Fibroblast of mammary gland (primary cell): ENCODE measurements at regions not wholly inside any gene's neighbourhood (a gene's known extent, or its start where the extent isn't known, plus 50 kb on each side); places are given as distances from the start of the nearest gene placed in this dataset.
A peak's percentile ranks its signal among the peaks of the same experiment; 100 is the strongest.
"Not testable (repeated sequence)": the region's sequence is repeated elsewhere in the genome, so short reads cannot be mapped to it uniquely, and the experiment has no call there.

Experiments used
- DNase-seq: peaks from one replicate; pipeline ENCODE4 v3.0.0-alpha.2; 2010; ENCODE audit warnings: low read depth
- H3K4me3 ChIP-seq: 2 replicates; pipeline ENCODE4 v1.5.1; 2011; ENCODE audit warnings: low read depth, mild to moderate bottlenecking, low read length, moderate library complexity; ENCODE audit not compliant: control insufficient read depth
- TF ChIP-seq, protein P1 (sequence below): conservative IDR thresholded peaks from 2 replicates; pipeline ENCODE4 v1.5.1; 2011; ENCODE audit warnings: low read depth, low read length, inconsistent platforms; ENCODE audit not compliant: control insufficient read depth, insufficient read depth

DNA sequence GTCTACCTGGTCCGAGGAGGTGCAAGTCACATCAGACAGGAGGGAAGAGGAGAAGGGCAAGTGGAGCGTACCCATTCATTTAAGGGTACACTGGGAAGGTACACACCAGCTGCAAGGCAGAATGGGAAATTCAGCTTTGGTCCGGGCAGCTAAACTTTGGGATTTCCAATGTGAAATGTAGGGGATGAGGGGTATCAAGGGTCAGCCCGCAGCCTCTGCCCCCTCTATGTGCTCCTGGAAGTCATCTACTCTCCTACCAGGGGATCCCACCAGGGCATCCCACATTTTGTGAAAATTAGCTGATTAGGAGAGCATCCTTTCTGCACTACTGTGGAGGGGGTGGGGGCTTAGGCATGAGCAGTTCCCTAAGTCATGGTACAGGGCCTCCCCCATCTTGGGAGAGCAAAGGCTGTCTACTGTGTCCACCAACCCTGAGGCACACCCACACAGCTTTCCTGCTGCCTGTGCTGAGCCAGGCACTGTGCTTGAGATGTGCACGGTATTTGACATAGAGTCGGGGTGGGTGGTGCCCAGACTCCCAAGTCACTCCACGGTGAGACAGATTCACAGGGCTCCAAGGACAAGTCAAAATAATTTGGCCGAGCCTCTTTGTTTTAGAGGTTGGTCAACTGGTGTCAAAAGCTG is 189.1 kb upstream of the SULF2 start:
- DNase-seq: no peak
- H3K4me3 ChIP-seq: no peak overlapping the region
- TF ChIP-seq, protein P1, sequence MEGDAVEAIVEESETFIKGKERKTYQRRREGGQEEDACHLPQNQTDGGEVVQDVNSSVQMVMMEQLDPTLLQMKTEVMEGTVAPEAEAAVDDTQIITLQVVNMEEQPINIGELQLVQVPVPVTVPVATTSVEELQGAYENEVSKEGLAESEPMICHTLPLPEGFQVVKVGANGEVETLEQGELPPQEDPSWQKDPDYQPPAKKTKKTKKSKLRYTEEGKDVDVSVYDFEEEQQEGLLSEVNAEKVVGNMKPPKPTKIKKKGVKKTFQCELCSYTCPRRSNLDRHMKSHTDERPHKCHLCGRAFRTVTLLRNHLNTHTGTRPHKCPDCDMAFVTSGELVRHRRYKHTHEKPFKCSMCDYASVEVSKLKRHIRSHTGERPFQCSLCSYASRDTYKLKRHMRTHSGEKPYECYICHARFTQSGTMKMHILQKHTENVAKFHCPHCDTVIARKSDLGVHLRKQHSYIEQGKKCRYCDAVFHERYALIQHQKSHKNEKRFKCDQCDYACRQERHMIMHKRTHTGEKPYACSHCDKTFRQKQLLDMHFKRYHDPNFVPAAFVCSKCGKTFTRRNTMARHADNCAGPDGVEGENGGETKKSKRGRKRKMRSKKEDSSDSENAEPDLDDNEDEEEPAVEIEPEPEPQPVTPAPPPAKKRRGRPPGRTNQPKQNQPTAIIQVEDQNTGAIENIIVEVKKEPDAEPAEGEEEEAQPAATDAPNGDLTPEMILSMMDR: no peak

DNA sequence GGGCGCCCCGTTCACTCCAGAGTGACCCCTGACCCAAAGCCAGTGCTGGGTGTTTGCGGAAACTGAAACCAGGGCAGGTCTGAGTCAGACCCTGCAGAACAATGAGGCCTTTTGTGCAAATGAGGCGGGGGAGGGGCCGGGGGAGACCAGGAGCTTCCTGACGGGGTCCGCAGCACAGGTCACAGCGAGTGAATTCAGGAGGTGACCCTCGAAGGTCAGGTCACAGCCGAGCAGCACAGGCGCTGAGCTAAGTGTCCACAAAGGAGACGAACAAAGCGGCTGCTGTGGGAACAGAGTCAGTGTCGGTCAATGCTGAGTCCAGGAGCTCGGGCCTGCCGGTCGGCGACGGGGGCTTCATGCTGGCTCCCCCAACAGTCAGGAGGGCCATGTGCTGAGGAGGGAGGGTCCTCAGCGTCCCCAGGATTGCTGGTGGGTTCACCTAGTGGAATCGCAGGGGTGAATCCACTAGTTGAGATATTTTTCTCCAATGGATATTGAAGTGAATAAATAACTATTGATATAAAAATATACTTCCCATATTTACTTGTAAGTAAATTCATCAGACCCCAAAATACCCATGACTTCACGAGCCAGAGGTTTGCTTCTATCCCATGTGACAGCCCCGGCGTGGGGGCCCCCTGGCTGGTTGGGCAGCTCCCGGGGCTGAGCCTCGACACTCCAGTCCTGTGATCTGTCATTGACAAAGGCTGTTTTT is 188.4 kb upstream of the SULF2 start:
- TF ChIP-seq, protein P1: no peak
- H3K4me3 ChIP-seq: no peak overlapping the region
- DNase-seq: no peak

GRCh38 chr20:47972916-47973309 is 187.6 kb upstream of the SULF2 start:
- DNase-seq: no peak
- no peak overlapping the region for H3K4me3 ChIP-seq
- TF ChIP-seq, protein P1: no peak

GRCh38 chr20:47972297-47972915 is 187.1 kb upstream of the SULF2 start:
- H3K4me3 ChIP-seq, DNase-seq: not testable (repeated sequence)

DNA sequence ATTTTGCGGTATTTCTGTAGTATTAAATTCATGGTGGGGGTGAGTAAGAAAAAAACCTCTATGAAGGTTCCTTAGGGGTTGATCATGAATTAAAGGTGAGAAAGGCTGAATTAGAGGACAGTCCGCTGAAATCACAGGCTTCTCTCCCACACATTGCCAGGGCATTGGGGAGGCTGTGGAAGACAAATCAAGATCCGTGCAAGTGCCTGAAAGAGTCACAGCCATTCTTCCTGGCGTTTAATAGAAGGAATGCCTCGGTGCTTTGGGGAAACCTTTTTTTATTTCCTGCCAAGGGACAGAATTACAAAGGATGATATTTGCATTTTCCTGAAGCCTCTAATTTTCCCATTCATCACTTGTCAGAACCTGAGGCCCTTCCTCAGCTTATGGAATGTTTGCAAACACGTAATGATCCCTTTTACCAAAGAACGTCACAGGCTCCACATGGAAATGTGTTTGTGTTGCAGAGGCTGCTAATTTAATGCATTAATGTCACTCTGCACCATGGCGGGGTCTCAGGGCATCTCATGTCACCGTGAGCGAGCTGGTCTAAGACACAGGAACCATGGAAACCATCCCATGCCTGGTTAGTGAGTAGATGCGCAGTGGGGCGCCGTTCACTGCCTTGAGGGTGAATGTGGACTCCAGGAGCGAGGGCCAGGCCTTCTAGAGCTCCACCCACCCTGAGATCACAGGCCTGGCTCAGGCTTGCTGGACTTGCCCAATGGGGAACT is 185.9 kb upstream of the SULF2 start:
- TF ChIP-seq, protein P1: no peak
- no peak for DNase-seq
- no peak overlapping the region for H3K4me3 ChIP-seq

- H3K4me3 ChIP-seq: no peak overlapping the region
- TF ChIP-seq, protein P1: no peak
- peak; percentile 35 for DNase-seq
Observed at GRCh38 chr20:47970282-47970903, 185.1 kb upstream of the SULF2 start.

GRCh38 chr20:47969426-47969825 is 184.1 kb upstream of the SULF2 start:
- H3K4me3 ChIP-seq: no peak overlapping the region
- TF ChIP-seq, protein P1: no peak

More at GRCh38 chr20:47969426-47969825, 184.1 kb upstream of the SULF2 start:
- DNase-seq: no peak
